K562 (cell line): ENCODE measurements at regions not wholly inside any gene's neighbourhood (a gene's known extent, or its start where the extent isn't known, plus 50 kb on each side); places are given as distances from the start of the nearest gene placed in this dataset.

ENCODE experiments used
- ATAC-seq: fragments of 200-7000 bp; cut with Tn5 transposase; 3 replicates; pipeline ENCODE4 v1.9.1; 2020; ENCODE audit warnings: moderate library complexity
- BruUV-seq: library from RNA; stranded (reverse); fragments of 400-500 nt; replicated peaks from 2 replicates; lab custom pipeline; 2021; lab: Mats Ljungman, UMichigan
- CTCF ChIA-PET: fragments of 300-600 bp; formaldehyde crosslinking; extraction: SDS; loops from one replicate; lab custom pipeline; 2021; ENCODE audit warnings: low intra/inter-chr PET ratio; lab: Yijun Ruan, JAX
- POLR2A ChIA-PET: fragments of 300-600, 350-650 bp; sonication (Branson Sonifier 250); formaldehyde crosslinking; extraction: SDS; loops from one replicate; lab custom pipeline; 2021; ENCODE audit warnings: antibody characterized with exemption, inconsistent platforms; lab: Yijun Ruan, JAX
- DNase-seq, 4 experiments: peaks; one replicate each; pipeline versions ENCODE4 v3.0.0 to v3.0.0-alpha.2; 2011 to 2018; ENCODE audit warnings: low spot score in 3 of 4, mixed read lengths in 3 of 4; ENCODE audit errors: extremely low read depth in 1 of 4
- FAIRE-seq: peaks from 2 replicates; lab custom pipeline; 2011; peaks lifted over from hg19 to GRCh38; lab: Jason Lieb, UNC
- H2AFZ ChIP-seq: 2 replicates; pipeline ENCODE4 v1.6.0; 2011; ENCODE audit warnings: low read depth, low read length, control low read depth, inconsistent platforms
- H3K27ac ChIP-seq: fragments of 200-600 bp; 3 replicates; pipeline ENCODE4 v1.8.0; 2011; ENCODE audit warnings: low read depth, mild to moderate bottlenecking, control low read depth, inconsistent platforms, low read length, moderate library complexity, mixed read lengths; ENCODE audit errors: extremely low read depth
- H3K27me3 ChIP-seq, 2 experiments: fragments of 300-600 bp in 1 of 2; 2 replicates in 1 of 2; 3 replicates in 1 of 2; pipeline versions ENCODE4 v1.6.0 to v1.8.0; 2011; ENCODE audit warnings: inconsistent platforms in 2 of 2, low read length in 2 of 2, mild to moderate bottlenecking in 1 of 2, mixed read lengths in 1 of 2, moderate library complexity in 1 of 2; ENCODE audit not compliant: control insufficient read depth in 2 of 2, insufficient read depth in 2 of 2
- H3K36me3 ChIP-seq: fragments of 300-600 bp; 3 replicates; pipeline ENCODE4 v1.8.0; 2011; ENCODE audit warnings: mild to moderate bottlenecking, low read length, inconsistent platforms; ENCODE audit not compliant: control insufficient read depth, insufficient read depth
- H3K4me1 ChIP-seq, 2 experiments: fragments of 200-600 bp in 1 of 2; replicated peaks in 1 of 2; 2 replicates in 1 of 2; 3 replicates in 1 of 2; pipeline versions ENCODE4 v1.5.1 to v1.8.0; 2011; ENCODE audit warnings: inconsistent platforms in 2 of 2, low read length in 2 of 2, mild to moderate bottlenecking in 1 of 2, mixed read lengths in 1 of 2, moderate library complexity in 1 of 2; ENCODE audit not compliant: control insufficient read depth in 2 of 2, insufficient read depth in 2 of 2
- H3K4me2 ChIP-seq: 2 replicates; pipeline ENCODE4 v1.6.1; 2011; ENCODE audit warnings: low read length, control low read depth, inconsistent platforms, mixed read lengths; ENCODE audit not compliant: insufficient read depth
- H3K4me3 ChIP-seq: fragments of 200-600 bp; sonication (generic), shearing (Covaris generic); 2 replicates; pipeline ENCODE4 v1.5.1; 2016; ENCODE audit warnings: control low read depth, inconsistent platforms
- H3K79me2 ChIP-seq: fragments of 200-600 bp; 3 replicates; pipeline ENCODE4 v1.8.0; 2011; ENCODE audit warnings: low read length, inconsistent platforms; ENCODE audit not compliant: control insufficient read depth, insufficient read depth
- H3K9ac ChIP-seq, 2 experiments: 2 replicates each; pipeline versions ENCODE4 v1.6.0 to v1.6.1; 2011; ENCODE audit warnings: low read depth in 2 of 2, low read length in 2 of 2, control low read depth in 1 of 2, inconsistent platforms in 1 of 2, mild to moderate bottlenecking in 1 of 2, mixed read lengths in 1 of 2; ENCODE audit not compliant: insufficient read depth in 1 of 2
- H3K9me1 ChIP-seq: one replicate; pipeline ENCODE4 v1.6.0; 2011; ENCODE audit warnings: inconsistent platforms, mild to moderate bottlenecking, low read length, moderate library complexity; ENCODE audit not compliant: control insufficient read depth, insufficient read depth
- H3K9me3 ChIP-seq: replicated peaks from 2 replicates; pipeline ENCODE4 v1.5.1; 2011; ENCODE audit warnings: low read depth, low read length, inconsistent platforms; ENCODE audit not compliant: control insufficient read depth, insufficient read depth
- H4K20me1 ChIP-seq: replicated peaks from 2 replicates; pipeline ENCODE4 v1.6.1; 2011; ENCODE audit warnings: low read length, inconsistent platforms, mixed read lengths; ENCODE audit not compliant: control insufficient read depth, insufficient read depth
- MTA1 ChIP-seq: fragments of 450-650 bp; IDR thresholded peaks from 2 replicates; pipeline ENCODE4 v1.6.1; 2017; ENCODE audit warnings: borderline replicate concordance
- NCOA1 ChIP-seq: fragments of 450-650 bp; IDR thresholded peaks from 2 replicates; pipeline ENCODE4 v1.6.1; 2016; ENCODE audit warnings: low read depth
- TAF9B ChIP-seq: fragments of 450-650 bp; IDR thresholded peaks from 2 replicates; pipeline ENCODE4 v1.6.1; 2018; ENCODE audit warnings: mild to moderate bottlenecking; ENCODE audit not compliant: partially characterized antibody
- WGBS: fragments of 100-300 bp; shearing (Covaris generic); methylation state at CpG from one replicate; pipeline ENCODE4 v1.1.6; 2016; ENCODE audit warnings: low coverage, mixed read lengths; ENCODE audit not compliant: insufficient coverage; ENCODE audit errors: missing lambda C conversion rate; 5-methylcytosine and 5-hydroxymethylcytosine counted together
- in situ Hi-C: fragments of 300-500 bp; cut with MboI; formaldehyde crosslinking; loops from 4 replicates; pipeline ENCODE4 v1.15.0; 2018; ENCODE audit warnings: inconsistent platforms, mixed read lengths
- intact Hi-C: fragments of 100-400 bp; cut with micrococcal nuclease; formaldehyde crosslinking; loops from 2 replicates; pipeline ENCODE4 v1.14.2; 2022
- TF ChIP-seq, protein P1 (sequence below): fragments of 450-650 bp; formaldehyde crosslinking; IDR thresholded peaks from 2 replicates; pipeline ENCODE4 v1.4.0; 2020; ENCODE audit warnings: mild to moderate bottlenecking, moderate library complexity
- TF ChIP-seq, protein P2 (sequence below), 2 experiments: fragments of 450-650 bp; formaldehyde crosslinking in 1 of 2; IDR thresholded peaks; 2 replicates each; pipeline versions ENCODE4 v1.4.0 to v1.6.1; 2014 to 2020; ENCODE audit warnings: mild to moderate bottlenecking in 2 of 2, borderline replicate concordance in 1 of 2, low read depth in 1 of 2

DNA sequence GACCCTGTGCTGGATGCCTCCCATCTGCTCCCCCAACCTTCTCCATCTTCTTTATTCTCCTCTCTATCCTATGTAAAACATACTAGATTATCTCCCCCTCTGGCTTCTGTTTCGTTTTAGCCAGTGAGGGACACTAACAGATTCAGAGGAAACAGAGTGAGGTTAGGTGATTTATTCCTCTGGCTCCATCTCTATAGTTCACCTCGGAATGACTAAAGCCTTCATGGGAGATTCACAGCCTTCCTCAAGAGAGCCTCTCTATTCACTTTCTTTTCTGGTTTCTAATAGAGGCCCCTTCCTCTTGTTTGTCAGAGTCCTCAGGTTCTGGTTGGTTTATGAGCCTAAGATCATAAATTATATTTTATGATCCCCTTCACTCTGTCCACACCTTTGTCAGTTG is 633.1 kb upstream of the TYRP1 start:
- DNase-seq, result no peak
- intact Hi-C loops, result no loop called here
- Histone ChIP-seq H3K36me3 (no peaks in the 10 kb centered on the region), H3K4me2 (no peak overlapping the region), H2AFZ (no peak overlapping the region), H3K79me2 (no peaks in the 10 kb centered on the region), H3K9me1 (no peaks in the 10 kb centered on the region), H4K20me1 (no peaks in the 10 kb centered on the region), H3K9ac (no peak overlapping the region), H3K4me3 (no peak overlapping the region), H3K4me1 (no peaks in the 10 kb centered on the region), H3K27ac (no peak overlapping the region), H3K9me3 (no peaks in the 10 kb centered on the region), H3K27me3 (no peaks in the 10 kb centered on the region)
- no peak for FAIRE-seq
- BruUV-seq, result no TSS peak
- TF ChIP-seq NCOA1 (no peak), MTA1 (no peak), TAF9B (no peak)
- TF ChIP-seq, protein P1, sequence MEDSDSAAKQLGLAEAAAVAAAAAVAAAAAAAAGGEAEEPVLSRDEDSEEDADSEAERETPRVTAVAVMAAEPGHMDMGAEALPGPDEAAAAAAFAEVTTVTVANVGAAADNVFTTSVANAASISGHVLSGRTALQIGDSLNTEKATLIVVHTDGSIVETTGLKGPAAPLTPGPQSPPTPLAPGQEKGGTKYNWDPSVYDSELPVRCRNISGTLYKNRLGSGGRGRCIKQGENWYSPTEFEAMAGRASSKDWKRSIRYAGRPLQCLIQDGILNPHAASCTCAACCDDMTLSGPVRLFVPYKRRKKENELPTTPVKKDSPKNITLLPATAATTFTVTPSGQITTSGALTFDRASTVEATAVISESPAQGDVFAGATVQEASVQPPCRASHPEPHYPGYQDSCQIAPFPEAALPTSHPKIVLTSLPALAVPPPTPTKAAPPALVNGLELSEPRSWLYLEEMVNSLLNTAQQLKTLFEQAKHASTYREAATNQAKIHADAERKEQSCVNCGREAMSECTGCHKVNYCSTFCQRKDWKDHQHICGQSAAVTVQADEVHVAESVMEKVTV (CRISPR knock-in tag), result no peak
- TF ChIP-seq, protein P2, sequence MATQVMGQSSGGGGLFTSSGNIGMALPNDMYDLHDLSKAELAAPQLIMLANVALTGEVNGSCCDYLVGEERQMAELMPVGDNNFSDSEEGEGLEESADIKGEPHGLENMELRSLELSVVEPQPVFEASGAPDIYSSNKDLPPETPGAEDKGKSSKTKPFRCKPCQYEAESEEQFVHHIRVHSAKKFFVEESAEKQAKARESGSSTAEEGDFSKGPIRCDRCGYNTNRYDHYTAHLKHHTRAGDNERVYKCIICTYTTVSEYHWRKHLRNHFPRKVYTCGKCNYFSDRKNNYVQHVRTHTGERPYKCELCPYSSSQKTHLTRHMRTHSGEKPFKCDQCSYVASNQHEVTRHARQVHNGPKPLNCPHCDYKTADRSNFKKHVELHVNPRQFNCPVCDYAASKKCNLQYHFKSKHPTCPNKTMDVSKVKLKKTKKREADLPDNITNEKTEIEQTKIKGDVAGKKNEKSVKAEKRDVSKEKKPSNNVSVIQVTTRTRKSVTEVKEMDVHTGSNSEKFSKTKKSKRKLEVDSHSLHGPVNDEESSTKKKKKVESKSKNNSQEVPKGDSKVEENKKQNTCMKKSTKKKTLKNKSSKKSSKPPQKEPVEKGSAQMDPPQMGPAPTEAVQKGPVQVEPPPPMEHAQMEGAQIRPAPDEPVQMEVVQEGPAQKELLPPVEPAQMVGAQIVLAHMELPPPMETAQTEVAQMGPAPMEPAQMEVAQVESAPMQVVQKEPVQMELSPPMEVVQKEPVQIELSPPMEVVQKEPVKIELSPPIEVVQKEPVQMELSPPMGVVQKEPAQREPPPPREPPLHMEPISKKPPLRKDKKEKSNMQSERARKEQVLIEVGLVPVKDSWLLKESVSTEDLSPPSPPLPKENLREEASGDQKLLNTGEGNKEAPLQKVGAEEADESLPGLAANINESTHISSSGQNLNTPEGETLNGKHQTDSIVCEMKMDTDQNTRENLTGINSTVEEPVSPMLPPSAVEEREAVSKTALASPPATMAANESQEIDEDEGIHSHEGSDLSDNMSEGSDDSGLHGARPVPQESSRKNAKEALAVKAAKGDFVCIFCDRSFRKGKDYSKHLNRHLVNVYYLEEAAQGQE (IDR thresholded peaks at IDR 0.05; ENCODE audit: borderline replicate concordance), result no peak
- TF ChIP-seq, protein P2 (CRISPR knock-in tag; IDR thresholded peaks at IDR 0.05; ENCODE audit: low read depth), result no peak
- CTCF ChIA-PET, result no interaction called here
- 0% methylated on average over 2 of the region's 2 CpGs for WGBS
- in situ Hi-C loops, result no loop called here
- POLR2A ChIA-PET, result no interaction called here
- ATAC-seq, result no peak
